ENCODE measurements at regions not wholly inside any gene's neighbourhood (a gene's known extent, or its start where the extent isn't known, plus 50 kb on each side); places are given as distances from the start of the nearest gene placed in this dataset.

DNA sequence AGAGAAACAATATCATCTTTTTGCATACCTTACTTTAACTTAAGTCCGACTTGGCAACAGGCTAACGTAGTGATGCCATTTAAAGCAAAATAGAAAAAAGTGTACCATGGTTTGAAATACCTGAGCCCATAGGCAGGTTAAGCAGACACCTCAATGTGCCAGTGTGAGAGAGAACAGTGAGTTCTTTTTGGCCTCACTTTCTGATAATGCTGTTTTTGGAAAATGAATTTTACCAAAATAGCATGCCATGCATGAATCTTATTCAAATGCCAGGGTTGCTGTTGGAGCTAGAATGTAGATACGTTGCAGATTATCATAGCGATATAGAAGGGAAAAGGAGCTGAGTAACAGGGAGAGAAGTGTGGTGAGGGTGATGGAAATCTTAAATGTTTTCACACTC, 170.2 kb downstream of the OTOR start:
- TF ChIP-seq, protein P1, sequence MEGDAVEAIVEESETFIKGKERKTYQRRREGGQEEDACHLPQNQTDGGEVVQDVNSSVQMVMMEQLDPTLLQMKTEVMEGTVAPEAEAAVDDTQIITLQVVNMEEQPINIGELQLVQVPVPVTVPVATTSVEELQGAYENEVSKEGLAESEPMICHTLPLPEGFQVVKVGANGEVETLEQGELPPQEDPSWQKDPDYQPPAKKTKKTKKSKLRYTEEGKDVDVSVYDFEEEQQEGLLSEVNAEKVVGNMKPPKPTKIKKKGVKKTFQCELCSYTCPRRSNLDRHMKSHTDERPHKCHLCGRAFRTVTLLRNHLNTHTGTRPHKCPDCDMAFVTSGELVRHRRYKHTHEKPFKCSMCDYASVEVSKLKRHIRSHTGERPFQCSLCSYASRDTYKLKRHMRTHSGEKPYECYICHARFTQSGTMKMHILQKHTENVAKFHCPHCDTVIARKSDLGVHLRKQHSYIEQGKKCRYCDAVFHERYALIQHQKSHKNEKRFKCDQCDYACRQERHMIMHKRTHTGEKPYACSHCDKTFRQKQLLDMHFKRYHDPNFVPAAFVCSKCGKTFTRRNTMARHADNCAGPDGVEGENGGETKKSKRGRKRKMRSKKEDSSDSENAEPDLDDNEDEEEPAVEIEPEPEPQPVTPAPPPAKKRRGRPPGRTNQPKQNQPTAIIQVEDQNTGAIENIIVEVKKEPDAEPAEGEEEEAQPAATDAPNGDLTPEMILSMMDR (conservative IDR thresholded peaks at IDR 0.05): no peak
- Histone ChIP-seq H2AFZ (ENCODE audit: low read length) (no peak overlapping the region), H3K79me1 (ENCODE audit: insufficient read depth, low read depth, low read length, poor library complexity, severe bottlenecking) (no peaks in the 10 kb centered on the region), H3K27ac (ENCODE audit: insufficient read length, low read depth, low read length) (no peak overlapping the region), H3K79me2 (ENCODE audit: insufficient read depth, low read length) (no peaks in the 10 kb centered on the region), H3T11ph (ENCODE audit: low read length) (no peak overlapping the region), H3K23ac (ENCODE audit: insufficient read length, low read depth, low read length) (no peak overlapping the region), H3K14ac (ENCODE audit: insufficient read depth, low read length) (no peak overlapping the region), H3K9me3 (ENCODE audit: control insufficient read depth, low read depth, low read length) (peaks cover 8% of the 10 kb centered on the region), H3K23me2 (ENCODE audit: insufficient read length, low read depth, low read length, poor library complexity, severe bottlenecking) (no peaks in the 10 kb centered on the region), H4K91ac (ENCODE audit: insufficient read length, low read depth, low read length) (no peak overlapping the region), H3K56ac (ENCODE audit: insufficient read length, low read depth, low read length) (no peak overlapping the region), H3K4me2 (ENCODE audit: insufficient read depth, insufficient read length, low read length) (no peak overlapping the region), H4K8ac (replicated peaks; ENCODE audit: insufficient read length, low read depth, low read length) (no peak overlapping the region), H3K9ac (ENCODE audit: extremely low read depth, insufficient read length, low read length) (no peak overlapping the region), H3K4me1 (ENCODE audit: insufficient read depth, low read length) (peaks cover 6% of the 10 kb centered on the region; the same call in 1 of the 2 replicates), H4K5ac (ENCODE audit: insufficient read length, low read depth, low read length) (no peak overlapping the region), H2AK5ac (ENCODE audit: insufficient read length, low read length) (no peak overlapping the region), H3K27me3 (ENCODE audit: insufficient read depth, low read length) (no peaks in the 10 kb centered on the region), H3K4ac (ENCODE audit: low read depth, low read length) (no peak overlapping the region), H4K20me1 (ENCODE audit: control insufficient read depth, insufficient read depth, insufficient read length) (no peaks in the 10 kb centered on the region), H2BK120ac (ENCODE audit: low read depth, low read length, poor library complexity, severe bottlenecking) (no peak overlapping the region), H2BK12ac (ENCODE audit: insufficient read length, low read depth, low read length) (no peak overlapping the region), H2BK15ac (ENCODE audit: low read depth, low read length) (no peak overlapping the region), H2BK20ac (ENCODE audit: low read depth, low read length, poor library complexity, severe bottlenecking) (no peak overlapping the region), H3K18ac (ENCODE audit: insufficient read length, low read depth, low read length) (no peak overlapping the region), H2BK5ac (ENCODE audit: insufficient read length, low read length) (no peak overlapping the region)
- no peaks in the 10 kb centered on the region for H3K27me3 Mint-ChIP-seq (ENCODE audit: low read depth)
- no CpG with 5 or more reads among the region's 4 CpGs for WGBS (ENCODE audit: extremely low coverage, insufficient read length, low lambda C conversion rate)
- no peak overlapping the region for H3K27ac Mint-ChIP-seq
- no peak for DNase-seq
- H3K9me3 Mint-ChIP-seq: peaks cover 16 to 20% of the 10 kb centered on the region in 2 experiments
- peaks cover 24 to 26% of the 10 kb centered on the region in 2 experiments for H3K4me1 Mint-ChIP-seq
- H3K36me3 Mint-ChIP-seq (ENCODE audit: insufficient read depth in 1 of 3, low read depth in 3 of 3): peaks cover 9 to 22% (median 16%) of the 10 kb centered on the region in 3 experiments; a peak in 6 of 7 replicates
- H3K4me3 Mint-ChIP-seq: no peak overlapping the region

All from H9 (cell line).